Pulmonary artery endothelial cell (primary cell): ENCODE measurements at regions not wholly inside any gene's neighbourhood (a gene's known extent, or its start where the extent isn't known, plus 50 kb on each side); places are given as distances from the start of the nearest gene placed in this dataset.
"Not testable (repeated sequence)": the region's sequence is repeated elsewhere in the genome, so short reads cannot be mapped to it uniquely, and the experiment has no call there.

Experiments
- DNase-seq: peaks from one replicate; pipeline ENCODE4 v3.0.0-alpha.2; 2011; ENCODE audit warnings: low read depth, low spot score

DNA sequence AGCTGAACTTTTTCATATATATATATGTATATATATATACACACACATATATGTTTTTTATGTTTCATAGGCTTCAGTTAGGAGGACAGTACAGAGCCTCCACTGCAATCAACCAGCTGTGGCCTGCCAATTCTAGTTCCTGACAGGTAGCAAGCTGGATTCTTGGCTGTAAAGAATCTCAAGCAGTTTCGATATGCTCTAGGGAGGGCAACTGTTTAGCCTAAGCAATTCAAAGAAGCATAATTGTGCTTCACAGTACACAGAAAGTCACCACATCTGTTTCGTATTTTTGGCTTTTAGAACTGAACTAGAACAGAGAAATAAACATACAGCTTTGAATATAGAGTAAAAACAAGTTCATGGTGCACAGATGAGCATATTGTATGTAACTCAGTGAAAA is 152.4 kb upstream of the ARRDC3 start:
- no peak for DNase-seq

DNA sequence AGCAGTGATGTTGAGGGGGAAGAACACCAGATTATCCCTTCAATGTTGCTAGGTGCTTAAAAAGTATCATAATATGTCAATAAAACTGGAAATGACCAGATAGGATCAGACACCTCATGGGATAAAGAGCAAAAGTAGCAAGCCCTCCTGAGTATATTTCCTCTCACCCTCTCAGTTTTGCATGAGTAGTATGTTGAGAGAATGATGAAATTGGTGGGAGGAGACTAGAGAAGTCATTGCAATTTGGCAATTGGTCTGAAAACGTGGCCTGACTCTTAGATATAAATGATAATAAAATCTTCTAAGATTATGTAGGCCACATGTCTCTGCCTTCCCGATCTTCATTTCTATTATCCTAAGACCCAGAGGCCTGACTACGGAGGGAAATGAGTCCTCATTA is 151.2 kb upstream of the ARRDC3 start:
- DNase-seq: no peak

DNA sequence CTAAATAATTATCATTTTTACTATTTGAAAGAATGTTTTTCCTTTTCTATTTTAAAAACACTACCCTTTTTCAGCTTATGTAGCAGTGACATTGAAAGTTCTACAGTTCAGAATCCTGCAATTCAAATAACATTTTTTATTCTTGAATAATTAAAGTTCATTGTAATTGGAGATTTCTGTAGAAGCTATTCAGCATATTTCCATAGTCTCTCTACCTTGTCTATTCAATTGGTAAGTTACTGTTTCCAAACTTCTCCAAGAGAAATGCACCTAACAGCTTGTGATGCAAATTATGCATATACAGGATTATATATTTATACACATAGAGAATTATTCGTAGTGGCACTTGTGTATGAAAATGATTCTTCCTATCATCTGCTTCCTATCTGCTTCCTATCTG is 149.7 kb upstream of the ARRDC3 start:
- DNase-seq: no peak

DNA sequence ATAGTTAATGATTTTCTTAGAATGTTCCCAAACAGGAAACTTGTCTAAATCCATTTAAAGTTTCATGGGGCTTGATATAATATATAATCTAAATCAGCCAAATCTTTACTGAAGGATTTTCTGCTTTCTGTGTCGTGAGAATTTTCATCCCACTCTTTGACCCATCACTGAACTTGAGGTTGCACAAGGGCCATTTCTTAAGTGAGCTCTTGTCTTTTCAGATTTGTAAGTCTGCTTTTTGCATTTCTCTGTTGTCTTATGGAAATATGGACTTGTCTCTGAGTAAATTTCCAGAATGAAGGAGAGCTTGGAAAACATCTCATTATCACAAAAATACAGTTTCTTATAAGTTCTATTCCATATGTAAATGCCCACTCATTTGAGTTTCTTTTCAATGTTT is 149.2 kb upstream of the ARRDC3 start:
- no peak for DNase-seq

DNA sequence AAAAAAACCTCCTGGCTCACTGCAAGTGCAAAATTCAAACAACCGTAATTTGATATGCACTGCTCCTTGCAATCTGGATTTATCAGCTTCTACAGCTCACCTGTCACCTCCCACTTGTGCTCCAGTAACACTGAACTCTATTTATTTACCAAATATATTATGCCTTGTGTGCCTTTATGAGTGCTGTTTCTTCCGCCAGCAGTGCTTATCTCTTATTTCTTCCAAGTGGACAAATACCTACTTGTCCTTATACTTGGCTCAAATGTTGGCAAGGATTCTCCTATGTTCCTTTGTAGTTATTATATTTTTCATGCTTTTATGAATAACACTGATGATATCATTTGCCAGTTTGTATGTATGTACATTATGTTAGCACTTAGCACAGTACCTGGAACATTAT is 145.7 kb upstream of the ARRDC3 start:
- DNase-seq: no peak

DNA sequence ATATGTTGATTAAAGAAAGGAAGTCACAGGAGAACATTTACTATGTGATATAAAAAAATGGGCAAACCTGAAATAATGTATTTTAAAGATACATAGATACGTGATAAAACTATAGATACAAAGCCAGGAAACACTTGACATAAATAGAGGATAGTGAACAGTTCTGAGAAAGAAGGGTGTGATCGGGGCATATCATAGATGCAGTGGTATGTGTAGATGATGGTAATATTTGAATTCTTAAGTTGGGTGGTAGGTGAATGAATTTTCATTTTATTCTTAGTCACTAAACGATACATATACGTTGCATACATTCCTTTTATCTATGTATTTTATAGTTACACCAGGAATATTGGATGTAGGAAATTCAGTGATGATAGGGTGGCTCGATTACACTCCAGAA is 138.7 kb upstream of the ARRDC3 start:
- DNase-seq: no peak

DNA sequence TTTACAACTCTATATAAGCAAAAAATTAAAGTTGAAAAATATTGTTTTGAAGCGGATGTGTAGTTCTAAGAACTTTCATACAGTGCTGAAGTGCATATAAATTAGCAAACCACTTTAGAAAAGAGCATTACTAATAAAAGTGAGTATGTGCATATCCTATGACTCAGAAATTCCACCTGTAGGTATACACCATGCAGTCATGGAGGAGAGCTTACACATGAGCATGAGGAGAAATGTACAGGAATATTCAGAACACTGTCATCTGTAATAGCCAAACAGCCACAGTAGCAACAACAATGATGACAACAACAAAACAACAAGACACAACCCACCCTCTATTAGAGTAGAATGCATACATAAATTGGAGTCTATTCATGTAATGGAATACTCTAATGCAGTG is 138.2 kb upstream of the ARRDC3 start:
- DNase-seq: no peak

DNA sequence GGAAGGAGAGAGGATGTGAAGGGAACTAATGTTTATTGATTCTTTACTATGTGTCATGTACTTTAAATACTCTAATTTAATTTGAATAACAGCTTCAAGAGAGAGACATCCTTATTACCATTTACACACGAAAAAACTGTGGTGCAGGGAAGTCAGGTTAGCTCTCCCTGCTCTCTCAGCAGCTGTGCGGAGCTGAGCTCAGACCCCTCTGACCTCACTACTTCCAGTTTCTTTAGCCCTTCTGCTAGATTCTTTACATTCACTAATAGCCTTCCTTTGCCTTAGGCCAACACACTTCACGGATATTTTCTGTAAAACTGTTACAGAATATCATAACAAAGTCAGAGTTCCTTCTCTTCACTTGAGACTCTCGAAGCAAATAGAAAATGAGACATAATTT is 131.3 kb upstream of the ARRDC3 start:
- no peak for DNase-seq

DNA sequence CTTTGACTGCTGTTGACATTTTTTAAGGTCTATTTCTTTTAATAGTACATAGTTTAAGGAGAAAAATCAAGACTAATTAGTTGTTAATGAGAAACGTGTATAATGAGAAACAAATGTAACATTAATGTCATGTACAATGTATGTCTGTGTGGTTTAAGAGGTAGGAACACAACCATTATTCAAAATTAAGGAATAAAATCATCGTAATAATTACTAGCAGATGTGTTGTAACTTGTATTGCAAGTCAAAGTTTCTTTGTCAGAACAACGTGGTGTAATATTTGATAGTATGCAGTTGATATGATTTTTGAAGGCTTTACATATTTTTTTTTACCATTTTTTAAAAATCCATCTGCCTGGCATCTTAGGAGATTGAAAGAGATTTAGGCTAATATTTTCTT is 120.2 kb upstream of the ARRDC3 start:
- no peak for DNase-seq

DNA sequence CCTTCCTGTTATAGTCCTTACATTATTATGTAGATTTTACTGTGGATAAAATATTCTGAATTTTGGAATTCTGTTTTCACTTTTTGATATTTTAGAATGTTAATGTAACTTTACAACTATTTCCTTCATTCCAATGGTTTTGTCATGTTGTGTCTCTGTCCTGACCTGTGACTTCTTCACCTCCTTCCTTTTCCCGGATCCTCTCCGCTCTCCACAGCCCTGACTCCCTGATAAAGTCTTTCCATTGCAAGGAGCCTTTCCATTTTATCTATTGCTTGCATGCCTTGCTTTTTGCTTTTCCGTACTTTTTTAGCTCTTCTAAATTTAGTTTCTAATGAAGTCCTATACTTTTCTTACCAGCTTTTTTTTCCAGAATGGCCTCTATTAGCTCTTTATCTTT is 117.6 kb upstream of the ARRDC3 start:
- DNase-seq: no peak

DNA sequence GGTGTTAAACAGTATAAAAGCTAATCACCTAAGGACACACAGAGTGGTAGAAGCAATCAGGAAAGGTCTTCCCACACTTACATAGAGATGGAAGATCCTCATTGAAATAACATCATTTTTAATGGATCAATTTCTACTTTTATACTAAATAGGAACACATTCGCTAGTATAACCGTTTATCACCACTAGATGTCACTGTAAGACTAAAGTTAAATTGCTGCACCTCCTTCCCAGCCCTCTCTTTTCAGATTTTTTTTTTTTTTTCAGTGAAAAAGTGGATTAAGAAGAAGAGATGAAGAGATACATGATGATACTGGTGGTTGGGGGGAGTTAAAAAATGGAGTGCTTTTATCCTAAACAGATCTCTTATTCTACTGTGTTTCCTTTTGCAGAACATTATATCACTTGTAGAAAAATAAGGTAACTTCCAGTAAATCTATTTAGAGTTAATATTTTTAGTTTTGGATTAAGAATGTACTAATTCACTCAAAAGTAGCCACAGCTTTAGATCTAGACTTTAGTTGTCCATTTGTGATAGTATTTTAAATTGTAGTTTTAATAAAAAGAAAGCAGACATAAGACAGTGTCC is 116.9 kb upstream of the ARRDC3 start:
- DNase-seq: no peak

DNA sequence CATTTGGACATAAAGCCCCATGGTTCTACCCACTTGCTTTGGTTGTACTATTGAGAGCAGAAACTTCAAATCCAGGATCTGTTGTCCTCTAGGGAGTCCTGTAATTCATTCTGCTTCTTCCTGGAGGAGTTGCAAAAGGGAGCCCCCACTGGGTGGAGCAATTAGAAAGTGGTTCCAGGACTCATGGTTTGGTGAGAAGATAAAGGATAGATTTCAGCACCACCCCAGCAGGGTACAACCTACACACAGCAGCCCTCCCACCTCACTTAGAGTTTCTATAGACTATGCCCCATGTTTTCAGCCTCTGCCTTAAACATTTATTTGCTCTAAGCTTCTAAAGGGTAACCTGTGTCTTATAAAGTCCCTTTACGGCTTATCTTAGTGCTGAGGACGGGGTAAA is 112.6 kb upstream of the ARRDC3 start:
- no peak for DNase-seq

DNA sequence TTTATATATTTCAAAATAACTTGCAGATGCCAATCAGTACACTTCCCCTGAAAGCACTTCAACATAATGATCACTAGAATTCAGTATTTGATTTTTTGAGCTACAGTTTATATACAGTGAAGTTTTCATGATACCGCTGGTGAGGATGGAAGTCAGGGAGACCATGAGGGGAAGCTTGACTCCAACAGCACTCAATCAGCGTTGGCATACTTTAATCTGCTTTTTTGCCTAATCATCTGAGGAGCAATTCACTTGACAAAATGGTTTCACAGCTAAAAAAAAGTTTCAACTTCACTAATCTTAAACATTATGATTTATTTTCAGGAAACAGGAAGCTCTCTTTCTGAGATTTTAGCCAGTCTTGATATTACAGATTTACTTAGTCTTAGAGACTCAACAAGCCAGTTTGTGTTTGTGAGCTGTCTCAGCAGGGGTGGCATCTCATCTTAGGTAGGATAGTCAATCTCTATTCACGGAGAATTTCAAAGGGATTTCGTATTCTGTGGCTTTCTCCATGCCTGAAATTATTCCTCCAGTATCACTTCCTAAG is 111.4 kb upstream of the ARRDC3 start:
- no peak for DNase-seq

DNA sequence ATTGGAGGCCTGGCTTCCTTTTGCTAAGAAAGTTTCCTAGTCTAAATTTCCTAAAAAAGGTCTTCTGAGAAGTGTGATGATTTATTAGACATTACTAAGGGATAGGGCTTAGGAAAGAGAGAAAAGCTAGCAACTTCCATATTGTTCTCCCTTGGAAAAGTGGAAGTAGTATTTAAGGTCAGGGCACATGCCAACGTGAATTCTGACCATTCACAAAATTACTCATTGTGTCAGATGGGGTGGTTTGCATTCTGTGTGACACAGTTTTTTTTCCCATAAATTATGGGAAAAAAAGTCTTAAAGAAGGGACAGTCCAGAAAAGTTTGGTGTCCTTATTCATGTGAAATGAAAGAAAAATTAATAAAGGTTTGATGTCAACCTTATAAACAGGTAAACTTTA is 110.0 kb upstream of the ARRDC3 start:
- DNase-seq: no peak

DNA sequence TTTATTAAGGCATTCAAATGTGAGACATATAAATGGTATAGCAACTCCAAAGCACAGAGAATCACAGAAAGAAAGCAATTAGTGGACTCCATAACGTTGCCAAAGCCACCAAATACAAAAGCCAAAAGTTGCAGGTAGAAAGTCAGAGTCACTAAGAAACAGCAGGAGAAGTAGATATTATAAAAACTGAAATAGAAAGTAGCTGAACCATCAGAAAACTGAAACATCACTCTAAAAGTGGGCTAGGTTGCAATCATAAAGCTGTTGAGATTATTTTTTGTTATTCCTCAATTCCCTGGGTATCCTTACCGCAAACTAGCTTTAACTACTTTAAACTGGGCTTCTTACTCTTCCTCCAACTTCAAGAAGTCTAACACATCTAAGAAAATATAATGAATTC is 108.1 kb upstream of the ARRDC3 start:
- no peak for DNase-seq

DNA sequence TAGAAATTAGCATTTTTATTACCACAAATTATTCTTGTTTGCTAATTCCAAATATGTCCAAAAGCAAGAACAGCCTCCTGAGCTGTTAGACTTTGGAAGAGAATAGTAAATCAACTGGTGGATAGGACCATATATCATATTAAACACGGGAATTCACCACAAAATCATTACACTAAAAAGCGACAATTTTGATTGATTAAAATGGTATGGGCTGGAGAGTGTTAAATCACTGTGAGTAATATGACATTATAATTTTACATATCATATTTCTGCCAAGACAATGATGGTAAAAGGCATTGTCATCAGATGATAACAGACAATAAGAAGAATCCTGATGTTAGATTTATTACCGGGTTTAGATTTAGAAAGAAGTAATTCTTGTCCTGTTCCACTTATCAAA is 107.2 kb upstream of the ARRDC3 start:
- no peak for DNase-seq

DNA sequence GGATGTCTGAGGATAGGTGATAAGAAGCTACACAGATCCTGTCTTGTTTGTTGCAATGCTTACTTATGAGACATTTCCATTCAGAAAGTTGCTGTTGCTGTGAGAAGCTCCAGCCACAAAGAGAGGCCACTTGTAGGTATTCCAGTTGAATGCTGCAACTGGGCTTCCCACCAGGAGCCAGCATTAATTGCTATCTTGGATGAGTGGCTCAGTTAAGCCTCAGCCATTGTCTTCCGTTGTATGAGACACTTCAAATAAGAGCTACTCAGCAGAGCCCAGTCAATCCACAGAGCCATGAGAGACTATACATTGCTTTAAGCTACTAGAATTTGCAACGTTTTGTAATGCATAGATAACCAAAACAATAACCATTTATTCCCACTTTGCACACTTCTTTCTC is 104.3 kb upstream of the ARRDC3 start:
- no peak for DNase-seq

DNA sequence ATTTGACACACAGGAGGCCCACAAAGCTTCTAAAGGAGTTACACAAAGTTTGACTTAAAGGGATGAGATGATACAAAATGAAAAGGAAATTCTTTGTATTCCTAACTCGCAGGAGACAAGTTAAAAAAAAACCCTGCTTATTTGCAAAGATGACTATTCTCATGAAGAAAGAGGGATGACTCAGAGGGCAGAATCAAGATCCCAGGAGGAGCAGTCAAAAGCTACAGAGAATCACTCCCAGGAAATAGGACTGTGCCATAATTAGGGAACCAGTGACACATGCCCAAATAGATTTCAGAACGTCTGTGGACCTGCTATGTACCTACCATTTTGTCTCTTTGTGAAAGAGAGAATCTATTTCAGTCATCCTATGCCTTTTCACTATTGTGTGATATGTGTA is 103.5 kb upstream of the ARRDC3 start:
- DNase-seq: no peak

DNA sequence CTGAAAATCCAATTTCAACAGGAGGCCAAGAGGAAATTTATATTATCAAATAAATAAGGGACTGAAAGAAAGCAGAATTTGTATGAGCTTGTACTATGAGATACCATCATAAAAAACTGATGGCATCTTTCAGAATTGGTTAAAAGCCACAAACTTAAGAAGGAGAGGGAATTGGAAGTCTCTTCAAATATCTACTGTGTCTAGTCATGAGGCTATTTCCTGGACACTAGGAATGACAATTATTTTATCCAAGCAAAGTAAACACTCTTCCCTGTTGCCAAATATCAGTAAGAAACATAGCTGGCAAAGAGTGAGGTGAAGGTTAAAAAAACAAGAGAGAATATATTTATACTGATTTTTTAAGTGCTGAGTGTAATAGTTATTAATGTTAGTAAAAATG is 101.5 kb upstream of the ARRDC3 start:
- DNase-seq: no peak

DNA sequence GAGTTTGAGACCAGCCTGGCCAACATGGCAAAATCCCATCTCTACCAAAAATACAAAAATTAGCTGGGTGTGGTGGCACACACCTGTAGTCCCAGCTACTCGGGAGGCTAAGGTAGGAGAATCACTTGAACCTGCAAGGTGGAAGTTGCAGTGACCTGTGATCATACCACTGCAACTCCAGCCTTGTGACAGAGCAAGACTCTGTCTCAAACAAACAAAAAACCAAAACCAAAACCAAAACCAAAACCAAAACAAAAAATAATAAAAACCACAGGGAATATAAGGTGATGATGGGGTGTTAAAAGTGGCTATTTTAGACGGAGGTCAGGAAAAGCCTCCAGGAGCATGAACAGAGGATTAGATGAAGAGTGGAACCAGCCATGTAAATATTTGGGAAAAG is 96.3 kb upstream of the ARRDC3 start:
- DNase-seq: not testable (repeated sequence)

DNA sequence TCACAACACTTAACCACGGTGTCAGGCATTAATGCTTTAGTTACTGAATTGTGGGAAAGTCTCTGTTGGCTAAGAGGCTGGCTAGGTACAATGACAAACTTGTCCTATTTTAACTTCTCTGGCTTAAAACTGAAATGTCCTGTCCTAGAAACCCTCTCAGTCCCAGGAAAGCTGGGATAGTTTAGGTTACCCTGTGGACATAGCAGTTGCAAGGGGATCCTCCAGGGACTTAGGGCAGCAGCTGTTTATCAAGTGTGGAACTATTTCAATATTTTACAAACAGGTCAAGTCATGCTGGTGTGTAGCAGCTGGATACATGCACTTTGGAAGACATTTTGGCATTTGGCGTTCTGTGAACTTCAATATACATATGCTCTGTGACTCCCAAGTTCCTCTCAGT is 95.0 kb upstream of the ARRDC3 start:
- DNase-seq: no peak

DNA sequence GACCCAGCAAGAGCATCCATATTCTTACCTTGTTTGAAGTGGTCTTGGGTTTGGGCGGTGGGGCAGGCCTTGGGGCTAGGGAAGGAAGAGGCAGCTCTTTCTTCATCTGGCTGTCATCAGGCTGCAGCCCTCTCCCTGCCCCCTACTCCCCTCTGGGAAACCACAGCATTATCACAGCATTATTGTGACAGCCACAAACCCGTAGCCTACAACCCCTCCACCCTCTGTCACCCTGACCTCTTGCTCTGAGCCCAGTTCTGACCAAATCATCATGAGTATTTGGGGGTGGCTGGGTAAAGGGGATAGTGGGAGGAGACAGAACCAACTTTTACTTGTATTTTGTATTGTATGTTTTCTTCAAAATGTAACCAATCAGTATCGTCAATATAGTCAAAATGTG is 94.3 kb upstream of the ARRDC3 start:
- DNase-seq: no peak

DNA sequence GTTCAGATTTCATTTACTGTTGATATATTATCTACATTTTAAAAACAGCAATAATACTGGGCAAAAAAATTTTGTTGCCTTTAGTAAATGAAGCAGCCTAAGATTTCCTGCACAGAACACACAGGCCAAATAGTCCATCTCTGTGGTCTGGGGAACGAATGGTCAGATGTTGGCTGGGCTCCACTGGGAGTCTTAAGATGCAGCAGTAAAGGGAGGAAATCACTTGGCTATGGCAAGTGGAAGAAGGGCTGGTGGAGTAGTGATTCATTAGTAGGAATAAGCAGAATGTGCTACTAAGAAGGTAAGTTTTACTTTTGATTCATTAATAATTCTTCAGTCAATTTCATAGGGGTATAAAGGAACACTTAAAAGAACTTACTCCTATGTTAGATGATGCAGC is 91.1 kb upstream of the ARRDC3 start:
- no peak for DNase-seq

DNA sequence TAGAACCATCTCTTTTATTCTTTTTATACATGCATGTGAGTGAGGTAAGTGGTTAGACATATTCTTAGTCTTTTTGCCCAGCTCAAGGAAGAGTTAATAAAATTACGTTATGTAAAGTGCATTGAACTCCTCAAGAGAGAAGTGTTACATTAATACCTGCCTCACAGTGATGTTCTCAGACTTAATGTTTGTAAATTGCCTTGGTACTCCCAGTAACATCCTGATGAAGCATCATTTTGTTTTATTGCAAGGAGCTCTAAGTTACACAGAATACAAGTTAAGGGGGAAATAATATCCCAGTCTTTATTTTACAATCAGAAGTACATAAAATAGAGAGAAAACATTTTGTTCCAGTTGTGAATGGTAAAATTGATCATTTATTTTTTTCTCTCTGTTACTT is 89.5 kb upstream of the ARRDC3 start:
- DNase-seq: no peak
